Upper lobe of left lung (tissue), 6 donors: ENCODE measurements at regions not wholly inside any gene's neighbourhood (a gene's known extent, or its start where the extent isn't known, plus 50 kb on each side); places are given as distances from the start of the nearest gene placed in this dataset.
A peak's percentile ranks its signal among the peaks of the same experiment; 100 is the strongest.

Experiments
- ATAC-seq, 2 donors: fragments of 200-7000 bp; cut with Tn5 transposase; one replicate each; pipeline ENCODE4 v1.9.1; 2022; ENCODE audit warnings: mild to moderate bottlenecking in 2 of 2, moderate library complexity in 2 of 2; ENCODE audit not compliant: low FRiP score in 2 of 2
- DNase-seq, 2 donors: peaks; one replicate each; pipeline ENCODE4 v3.0.0-alpha.2; 2019 to 2020
- H3K27ac ChIP-seq, 4 donors: fragments of 200-600 bp; sonication (generic); one replicate each; pipeline ENCODE4 v1.5.1; 2016 to 2019
- H3K27me3 ChIP-seq, 4 donors: fragments of 200-600 bp; sonication (generic); one replicate each; pipeline ENCODE4 v1.5.1; 2017 to 2019
- H3K36me3 ChIP-seq, 4 donors: fragments of 200-600 bp; sonication (generic); one replicate each; pipeline ENCODE4 v1.5.1; 2016 to 2019
- H3K4me1 ChIP-seq, 4 donors: fragments of 200-600 bp; sonication (generic); one replicate each; pipeline ENCODE4 v1.5.1; 2018 to 2019
- H3K4me3 ChIP-seq, 4 donors: fragments of 200-600 bp; sonication (generic); one replicate each; pipeline ENCODE4 v1.5.1; 2017 to 2019; ENCODE audit warnings: mild to moderate bottlenecking in 2 of 4, moderate library complexity in 1 of 4
- H3K9me3 ChIP-seq, 4 donors: fragments of 200-600 bp; sonication (generic); one replicate each; pipeline ENCODE4 v1.5.1; 2018 to 2019
- EP300 ChIP-seq, 4 donors: sonication (generic); formaldehyde crosslinking; IDR thresholded peaks; one replicate each; pipeline ENCODE4 v1.5.1; 2017; ENCODE audit warnings: antibody characterized with exemption in 4 of 4, control low read depth in 2 of 4
- POLR2A ChIP-seq, 4 donors: fragments of 450-650 bp; IDR thresholded peaks; one replicate each; pipeline ENCODE4 v1.5.1; 2016 to 2017; ENCODE audit warnings: antibody characterized with exemption in 4 of 4, mild to moderate bottlenecking in 2 of 4
- POLR2AphosphoS5 ChIP-seq, 2 donors: sonication (generic); formaldehyde crosslinking; IDR thresholded peaks; one replicate each; pipeline ENCODE4 v1.5.1; 2017; ENCODE audit warnings: antibody characterized with exemption in 2 of 2
- WGBS, 2 donors: methylation state at CpG; one replicate each; pipeline ENCODE4 v1.1.5; 2017 to 2018; 5-methylcytosine and 5-hydroxymethylcytosine counted together
- TF ChIP-seq, protein P1 (sequence below), 6 experiments: fragments of 450-650 bp in 4 of 6; fragments of 200-600 bp in 2 of 6; sonication (generic) in 2 of 6; IDR thresholded peaks; one replicate each; pipeline ENCODE4 v1.5.1; 2016 to 2019; ENCODE audit warnings: antibody characterized with exemption in 6 of 6
- donor health status: DM: no; HTN: no; CAD: no; lungs with moderate emphysema.
- donor health status: DM: no; HTN: yes; CAD: no; lungs with severe emphysema.

DNA sequence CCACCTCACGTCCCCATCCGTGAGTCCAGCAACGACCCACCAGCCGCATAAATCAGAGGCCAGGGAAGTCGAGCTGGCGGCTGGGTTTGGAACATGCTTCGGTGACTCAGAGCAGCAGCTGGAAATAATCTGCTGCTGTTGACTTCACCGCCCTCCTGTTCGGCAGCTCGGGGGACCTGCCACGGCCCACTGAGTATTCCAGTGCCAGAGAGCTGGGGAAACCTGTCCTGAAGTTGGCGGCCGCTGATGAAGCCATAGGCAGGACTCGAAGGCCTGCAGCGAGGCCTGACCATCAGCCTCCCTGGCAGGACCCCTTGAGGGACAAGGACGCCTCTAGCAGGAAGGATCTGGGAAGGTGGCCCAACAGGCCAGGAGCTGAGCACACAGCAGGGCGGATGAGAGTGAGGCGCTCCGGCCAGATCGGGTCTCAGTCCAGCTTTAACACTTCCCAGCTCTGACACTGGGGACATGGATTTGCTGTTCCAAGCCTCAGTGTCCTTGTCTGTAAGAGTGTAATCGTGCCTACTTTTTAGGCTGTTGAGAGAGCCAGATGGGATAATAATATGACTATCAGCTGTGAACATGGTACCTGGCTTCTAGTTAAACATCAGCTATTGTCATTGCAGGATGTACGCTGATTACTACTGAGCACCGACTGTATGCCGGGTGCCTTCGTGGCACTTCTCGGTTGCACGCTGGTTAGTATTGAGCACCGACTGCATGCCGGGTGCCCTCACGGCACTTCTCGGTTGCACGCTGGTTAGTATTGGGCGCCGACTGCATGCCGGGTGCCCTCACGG is 50.4 kb upstream of the CIBAR2 start:
- 77 to 85% methylated on average over 29 to 36 of the region's 36 CpGs for WGBS, 2 donors
- no peak overlapping the region for H3K4me3 ChIP-seq
- TF ChIP-seq POLR2AphosphoS5 (IDR thresholded peaks at IDR 0.05), result no peak
- TF ChIP-seq EP300 (IDR thresholded peaks at IDR 0.05), result no peak
- no peak for TF ChIP-seq POLR2A (IDR thresholded peaks at IDR 0.05)
- TF ChIP-seq, protein P1, sequence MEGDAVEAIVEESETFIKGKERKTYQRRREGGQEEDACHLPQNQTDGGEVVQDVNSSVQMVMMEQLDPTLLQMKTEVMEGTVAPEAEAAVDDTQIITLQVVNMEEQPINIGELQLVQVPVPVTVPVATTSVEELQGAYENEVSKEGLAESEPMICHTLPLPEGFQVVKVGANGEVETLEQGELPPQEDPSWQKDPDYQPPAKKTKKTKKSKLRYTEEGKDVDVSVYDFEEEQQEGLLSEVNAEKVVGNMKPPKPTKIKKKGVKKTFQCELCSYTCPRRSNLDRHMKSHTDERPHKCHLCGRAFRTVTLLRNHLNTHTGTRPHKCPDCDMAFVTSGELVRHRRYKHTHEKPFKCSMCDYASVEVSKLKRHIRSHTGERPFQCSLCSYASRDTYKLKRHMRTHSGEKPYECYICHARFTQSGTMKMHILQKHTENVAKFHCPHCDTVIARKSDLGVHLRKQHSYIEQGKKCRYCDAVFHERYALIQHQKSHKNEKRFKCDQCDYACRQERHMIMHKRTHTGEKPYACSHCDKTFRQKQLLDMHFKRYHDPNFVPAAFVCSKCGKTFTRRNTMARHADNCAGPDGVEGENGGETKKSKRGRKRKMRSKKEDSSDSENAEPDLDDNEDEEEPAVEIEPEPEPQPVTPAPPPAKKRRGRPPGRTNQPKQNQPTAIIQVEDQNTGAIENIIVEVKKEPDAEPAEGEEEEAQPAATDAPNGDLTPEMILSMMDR (IDR thresholded peaks at IDR 0.05), result no peak
- no peaks in the 10 kb centered on the region for H3K9me3 ChIP-seq
- ATAC-seq, result peak in 1 of 2 donors; percentile 84
- H3K36me3 ChIP-seq, result no peaks in the 10 kb centered on the region
- no peaks in the 10 kb centered on the region for H3K27me3 ChIP-seq
- DNase-seq, result no peak
- peaks cover 23 to 47% (median 30%) of the 10 kb centered on the region in 4 donors for H3K4me1 ChIP-seq
- peak overlapping the region in 1 of 4 donors; percentile 59 for H3K27ac ChIP-seq

DNA sequence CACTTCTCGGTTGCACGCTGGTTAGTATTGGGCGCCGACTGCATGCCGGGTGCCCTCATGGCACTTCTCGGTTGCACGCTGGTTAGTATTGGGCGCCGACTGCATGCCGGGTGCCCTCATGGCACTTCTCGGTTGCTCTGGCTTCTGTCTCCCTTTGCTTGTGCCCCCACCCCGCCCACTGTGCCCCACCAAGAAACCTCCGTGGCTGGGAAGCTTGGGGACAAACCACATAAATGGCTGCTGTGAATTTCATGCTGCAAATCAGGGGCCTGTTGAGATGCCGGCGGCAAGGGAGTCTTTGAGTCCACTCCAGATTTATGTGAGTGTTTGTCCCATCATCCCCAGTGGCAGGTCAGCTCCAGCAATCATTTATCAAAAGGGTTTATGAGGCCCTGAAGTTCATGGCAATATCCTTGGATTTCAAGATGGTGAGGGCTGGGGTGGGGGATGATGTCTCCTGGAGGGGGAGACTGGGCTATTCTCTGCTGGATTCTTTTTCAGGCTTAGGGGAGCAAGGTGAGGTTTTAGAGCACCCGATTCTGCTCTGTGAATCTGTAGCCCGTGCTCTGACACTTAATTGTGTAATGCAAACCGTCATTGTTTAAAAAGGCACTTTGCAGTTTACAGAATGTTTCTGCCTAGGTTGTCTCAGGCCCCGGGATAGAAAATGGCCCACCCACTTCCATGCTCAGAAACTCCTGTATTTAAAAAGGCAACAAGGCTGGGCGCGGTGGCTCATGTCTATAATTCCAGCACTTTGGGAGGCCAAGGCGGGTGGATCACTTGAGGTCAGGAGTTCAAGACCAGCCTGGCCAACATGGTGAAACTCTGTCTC is 51.2 kb upstream of the CIBAR2 start:
- no peak for ATAC-seq
- no peak overlapping the region for H3K27ac ChIP-seq
- no peak for DNase-seq
- H3K9me3 ChIP-seq, result no peaks in the 10 kb centered on the region
- no peaks in the 10 kb centered on the region for H3K27me3 ChIP-seq
- peaks cover 20 to 47% (median 32%) of the 10 kb centered on the region in 4 donors for H3K4me1 ChIP-seq
- H3K36me3 ChIP-seq, result no peaks in the 10 kb centered on the region
- WGBS, 2 donors, result 83 to 87% methylated on average over 16 to 22 of the region's 22 CpGs
- H3K4me3 ChIP-seq, result no peak overlapping the region
- TF ChIP-seq POLR2A (IDR thresholded peaks at IDR 0.05), result no peak
- TF ChIP-seq, protein P1 (IDR thresholded peaks at IDR 0.05), result no peak
- TF ChIP-seq EP300 (IDR thresholded peaks at IDR 0.05), result no peak
- no peak for TF ChIP-seq POLR2AphosphoS5 (IDR thresholded peaks at IDR 0.05)

DNA sequence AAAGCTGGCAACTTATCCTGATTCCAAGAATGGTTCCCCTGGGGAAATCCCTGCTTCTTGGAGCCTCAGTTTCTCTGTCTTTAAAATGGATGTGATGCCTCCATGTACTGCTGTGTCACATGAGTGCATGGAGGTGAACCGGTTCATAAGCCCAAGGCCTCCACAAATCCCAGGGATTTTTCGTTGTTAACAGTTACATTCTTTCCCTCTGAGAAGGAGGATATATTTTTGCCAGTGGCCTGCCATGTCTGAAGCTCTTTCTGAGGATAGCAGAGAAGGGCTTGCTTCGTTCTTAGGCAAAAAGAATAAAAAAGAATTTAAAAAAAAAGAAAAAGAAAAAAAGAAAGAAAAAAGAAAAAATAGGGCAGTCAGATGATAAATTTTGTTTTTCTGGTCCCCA is 52.2 kb upstream of the CIBAR2 start:
- WGBS, 2 donors, result 89 to 91% methylated on average over 3 of the region's 3 CpGs
- H3K4me3 ChIP-seq, result no peak overlapping the region
- no peak overlapping the region for H3K27ac ChIP-seq
- H3K36me3 ChIP-seq, result no peaks in the 10 kb centered on the region
- H3K4me1 ChIP-seq, result peaks cover 18 to 49% (median 31%) of the 10 kb centered on the region in 4 donors
- H3K9me3 ChIP-seq, result no peaks in the 10 kb centered on the region
- no peak for ATAC-seq
- TF ChIP-seq, protein P1 (IDR thresholded peaks at IDR 0.05), result no peak
- TF ChIP-seq EP300 (IDR thresholded peaks at IDR 0.05), result no peak
- no peak for TF ChIP-seq POLR2A (IDR thresholded peaks at IDR 0.05)
- TF ChIP-seq POLR2AphosphoS5 (IDR thresholded peaks at IDR 0.05), result no peak
- no peak for DNase-seq
- no peaks in the 10 kb centered on the region for H3K27me3 ChIP-seq

DNA sequence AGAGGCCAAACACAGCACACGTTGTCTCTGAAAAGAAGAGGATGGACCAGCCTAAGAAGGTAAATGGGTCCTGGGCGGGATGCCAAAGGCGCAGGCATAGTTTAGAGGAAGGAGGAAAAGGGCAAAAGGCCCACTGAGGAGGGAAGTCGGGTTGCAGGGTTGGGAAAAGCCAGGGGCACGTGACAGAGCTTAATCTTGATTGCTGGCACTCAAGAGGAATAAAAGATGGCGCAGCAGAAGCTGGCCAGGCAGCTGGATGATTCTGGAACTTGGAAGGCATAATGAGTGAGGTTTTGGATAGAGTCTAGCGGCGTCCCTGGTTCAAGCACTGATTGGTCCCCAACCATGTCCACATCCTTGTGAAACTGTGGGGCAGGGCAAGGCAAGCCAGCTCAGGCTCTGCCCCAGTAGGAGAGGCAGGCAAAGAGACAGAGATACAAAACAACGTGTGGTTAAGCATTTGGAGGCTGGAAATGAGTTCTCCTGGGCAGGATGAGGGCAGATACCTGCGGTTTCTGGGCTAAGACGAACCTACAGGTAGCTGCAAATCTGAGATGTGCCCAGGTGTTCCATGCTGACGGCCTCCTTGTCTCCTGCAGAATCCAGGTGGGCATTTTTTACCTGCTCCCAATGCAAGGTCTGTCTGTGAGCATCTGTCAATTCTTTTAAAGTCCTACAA is 52.7 kb upstream of the CIBAR2 start:
- no peaks in the 10 kb centered on the region for H3K9me3 ChIP-seq
- H3K4me3 ChIP-seq, result no peak overlapping the region
- DNase-seq (no peak), ATAC-seq (no peak)
- H3K4me1 ChIP-seq, result peaks cover 16 to 53% (median 34%) of the 10 kb centered on the region in 4 donors
- H3K27ac ChIP-seq, result no peak overlapping the region
- TF ChIP-seq EP300 (IDR thresholded peaks at IDR 0.05) (no peak), POLR2A (IDR thresholded peaks at IDR 0.05) (no peak), POLR2AphosphoS5 (IDR thresholded peaks at IDR 0.05) (no peak)
- TF ChIP-seq, protein P1 (IDR thresholded peaks at IDR 0.05), result no peak
- H3K27me3 ChIP-seq, result peaks cover 0 to 5% (median 2%) of the 10 kb centered on the region in 4 donors
- H3K36me3 ChIP-seq, result no peaks in the 10 kb centered on the region
- 61 to 68% methylated on average over 12 of the region's 12 CpGs for WGBS, 2 donors
